ENCODE measurements at regions not wholly inside any gene's neighbourhood (a gene's known extent, or its start where the extent isn't known, plus 50 kb on each side); places are given as distances from the start of the nearest gene placed in this dataset.

- TF ChIP-seq FOXJ3 (CRISPR knock-in tag; IDR thresholded peaks at IDR 0.05; ENCODE audit: borderline replicate concordance) = no peak
- no peak for TF ChIP-seq CTCF (IDR thresholded peaks at IDR 0.05)
These were observed 59.9 kb upstream of the SLC1A4 start for GRCh38 chr2:64929333-64929732.

Data from WTC11 (cell line).